HG02884 (cell line): ENCODE measurements at regions not wholly inside any gene's neighbourhood (a gene's known extent, or its start where the extent isn't known, plus 50 kb on each side); places are given as distances from the start of the nearest gene placed in this dataset.
"Not testable (repeated sequence)": the region's sequence is repeated elsewhere in the genome, so short reads cannot be mapped to it uniquely, and the experiment has no call there.

Experiments used
- ATAC-seq: cut with Tn5 transposase; IDR thresholded peaks from one replicate; pipeline ENCODE4 v1.9.1; 2021; ENCODE audit warnings: mild to moderate bottlenecking, moderate library complexity; ENCODE audit not compliant: unreplicated experiment

DNA sequence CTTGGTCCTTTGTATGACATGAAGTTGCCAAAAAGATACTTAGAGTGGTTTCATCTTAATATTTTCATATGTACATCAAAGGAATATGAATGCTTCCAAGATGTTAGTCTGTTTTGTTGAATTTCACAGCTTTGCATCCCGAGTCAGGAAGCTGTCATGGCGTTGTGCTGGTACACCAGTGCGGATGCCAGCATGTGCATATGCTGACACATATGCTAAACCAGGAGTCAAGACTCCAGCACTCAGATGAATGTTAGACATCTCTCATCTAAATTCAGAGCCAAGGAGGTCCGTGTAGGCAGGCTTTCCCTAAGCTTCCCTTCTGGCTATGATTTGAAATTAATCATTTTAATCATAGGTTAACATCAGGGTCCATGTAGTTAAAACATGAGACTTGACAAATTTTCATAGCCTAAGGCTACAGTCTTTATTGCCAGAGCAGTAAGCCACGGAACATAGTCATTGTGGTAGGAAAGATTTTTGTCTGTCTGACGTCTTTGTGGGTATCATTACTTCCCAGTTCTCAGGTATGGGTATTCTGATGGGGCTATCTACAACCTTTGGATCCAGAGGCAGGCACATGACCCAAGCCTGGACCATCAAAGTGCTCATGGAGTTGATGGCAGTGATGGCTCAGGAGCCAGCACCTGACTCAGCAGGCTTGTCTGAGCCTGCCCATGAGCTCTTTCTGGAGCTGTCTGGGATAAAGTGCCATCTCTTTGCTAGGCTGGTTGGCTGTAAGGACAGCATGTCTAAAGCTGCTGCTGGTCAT lies 246.1 kb downstream of the KCNRG start:
- ATAC-seq, result no peak

DNA sequence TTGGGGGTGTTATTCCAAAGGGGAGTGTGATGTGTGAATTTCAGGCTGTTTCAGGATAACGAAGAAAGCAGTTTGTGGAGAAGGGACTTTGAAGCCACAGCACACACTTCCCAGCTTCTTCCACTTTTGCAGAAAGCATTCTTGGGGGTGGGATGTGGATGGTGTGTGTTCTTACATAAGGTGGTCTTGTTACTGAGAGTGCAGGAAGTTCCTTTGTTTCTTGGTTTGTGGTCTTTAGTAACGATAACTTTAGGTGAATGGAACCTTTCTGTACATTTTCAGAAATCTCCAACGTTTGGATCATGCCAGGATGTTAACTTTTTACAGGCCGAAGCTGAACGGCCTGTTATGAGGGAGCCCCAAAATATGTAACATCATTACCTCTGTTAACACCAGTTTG lies 251.8 kb downstream of the KCNRG start:
- no peak for ATAC-seq

DNA sequence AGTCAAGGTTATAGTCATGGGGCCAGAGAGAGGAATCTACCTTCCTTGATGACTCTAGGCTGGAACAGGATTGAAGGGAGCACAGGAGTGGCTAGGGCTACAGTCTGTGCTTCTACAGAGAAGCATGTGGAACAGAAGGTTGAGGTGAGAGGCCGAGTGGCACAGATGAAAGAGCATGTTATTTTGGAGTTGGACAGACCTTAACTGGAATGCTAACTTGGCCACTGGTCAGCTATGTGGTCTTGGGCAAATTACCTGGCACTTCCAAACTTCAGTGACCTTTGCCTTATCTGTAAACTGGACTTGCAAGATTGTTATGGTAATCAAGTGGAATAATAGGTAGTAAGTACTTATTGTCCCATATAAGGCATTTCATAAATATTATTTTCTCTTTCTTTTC lies 252.7 kb downstream of the KCNRG start:
- no peak for ATAC-seq

DNA sequence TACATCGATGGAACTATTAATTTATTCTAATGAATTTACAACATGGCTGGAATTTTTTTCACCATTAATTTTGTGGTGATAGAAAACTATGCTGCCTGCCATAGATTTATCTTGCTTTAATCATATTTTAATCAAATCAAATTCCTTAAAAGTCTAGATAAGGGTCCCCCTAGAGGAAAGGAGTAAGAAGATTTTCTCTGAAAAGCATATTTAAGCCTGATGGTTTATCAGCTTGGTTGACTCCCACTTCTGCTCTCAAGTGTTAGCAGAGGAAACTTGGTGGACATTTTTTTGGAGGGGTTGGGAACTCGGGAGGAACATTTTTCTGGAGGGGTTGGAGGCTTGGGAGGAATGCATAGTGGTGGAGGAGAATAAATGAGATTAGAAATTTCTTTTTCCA lies 253.3 kb downstream of the KCNRG start:
- ATAC-seq, result no peak

DNA sequence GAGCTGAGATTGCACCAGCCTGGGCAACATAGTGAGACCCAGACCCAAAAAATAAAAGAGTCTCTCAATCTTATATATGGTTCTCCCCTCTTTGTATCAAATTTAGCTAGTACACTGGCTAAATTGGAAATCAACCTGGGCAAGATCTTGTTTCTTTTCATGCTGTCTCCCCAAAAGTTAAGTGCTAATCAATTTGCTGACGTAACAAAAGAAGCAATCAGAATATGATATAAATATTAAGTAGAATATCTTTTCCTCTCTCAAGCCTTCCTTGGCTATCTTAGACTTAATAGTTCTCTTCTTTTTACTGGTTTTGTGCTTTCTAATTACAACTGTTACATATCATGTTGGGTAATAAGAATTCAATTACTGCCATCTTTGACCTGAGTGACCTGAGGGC lies 258.9 kb downstream of the KCNRG start:
- no peak for ATAC-seq

DNA sequence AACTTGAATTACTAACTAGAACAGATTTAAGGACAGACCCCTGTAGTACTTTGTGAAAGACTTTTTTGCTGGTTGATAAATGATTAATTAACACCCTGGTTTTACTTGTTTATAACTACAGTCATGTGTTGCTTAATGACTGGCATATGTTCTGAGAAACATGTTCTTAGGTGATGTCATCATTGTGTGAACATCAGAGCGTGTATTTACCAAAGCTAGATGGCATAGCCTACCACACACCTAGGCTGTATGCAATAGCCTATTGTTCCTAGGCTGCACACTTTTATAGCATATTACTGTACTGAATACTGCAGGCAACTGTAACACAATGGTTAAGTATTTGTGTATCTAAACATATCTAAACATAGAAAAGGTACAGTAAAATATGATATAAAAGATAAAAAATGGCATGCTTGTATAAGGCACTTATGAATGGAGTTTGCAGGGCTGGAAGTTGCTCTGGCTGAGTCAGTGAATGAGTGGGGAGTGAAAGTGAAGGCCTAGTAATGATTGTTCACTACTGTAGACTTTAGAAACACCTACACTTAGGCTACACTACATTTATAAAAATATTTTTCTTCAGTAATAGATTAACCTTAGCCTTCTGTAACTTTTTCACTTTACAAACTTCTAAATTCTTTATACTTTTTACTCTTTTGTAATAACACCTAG lies 260.3 kb downstream of the KCNRG start:
- no peak for ATAC-seq

DNA sequence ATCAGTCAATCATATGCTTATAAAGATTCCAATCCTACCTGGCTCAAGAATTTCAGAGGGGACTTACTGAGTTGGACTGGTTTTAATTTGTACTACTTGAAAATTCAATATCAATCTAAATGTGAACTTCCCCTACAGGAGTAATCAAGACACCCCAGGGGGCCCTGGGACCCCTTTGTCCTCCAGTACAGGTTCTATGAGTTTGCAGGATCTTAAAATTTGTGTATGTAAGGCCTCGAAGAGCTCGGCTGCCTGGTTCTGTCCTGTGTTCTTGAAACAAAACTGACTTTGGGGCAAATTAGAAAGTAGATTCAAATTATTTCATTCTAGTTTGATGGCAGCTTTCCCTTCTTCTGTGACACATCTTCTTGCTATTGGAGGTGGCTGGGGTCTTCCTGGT lies 261.3 kb downstream of the KCNRG start:
- no peak for ATAC-seq

DNA sequence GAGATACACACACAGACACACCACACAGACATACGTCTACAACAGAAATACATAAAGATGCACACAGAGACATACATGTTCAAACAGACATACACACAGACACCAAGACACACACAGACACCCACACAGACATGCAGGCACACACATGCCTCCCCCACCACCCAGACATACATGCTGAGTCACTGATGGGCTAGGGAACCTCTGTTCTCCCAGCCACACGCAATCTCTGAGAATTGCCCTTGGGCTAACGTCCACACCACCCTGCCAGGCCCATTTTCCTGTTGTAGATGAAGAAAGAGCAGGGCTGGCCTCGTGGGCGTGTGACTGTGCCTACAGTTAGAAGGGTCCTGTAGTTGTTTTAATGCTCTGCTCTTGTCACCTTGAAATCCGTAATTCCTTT lies 261.9 kb downstream of the KCNRG start:
- no peak for ATAC-seq

DNA sequence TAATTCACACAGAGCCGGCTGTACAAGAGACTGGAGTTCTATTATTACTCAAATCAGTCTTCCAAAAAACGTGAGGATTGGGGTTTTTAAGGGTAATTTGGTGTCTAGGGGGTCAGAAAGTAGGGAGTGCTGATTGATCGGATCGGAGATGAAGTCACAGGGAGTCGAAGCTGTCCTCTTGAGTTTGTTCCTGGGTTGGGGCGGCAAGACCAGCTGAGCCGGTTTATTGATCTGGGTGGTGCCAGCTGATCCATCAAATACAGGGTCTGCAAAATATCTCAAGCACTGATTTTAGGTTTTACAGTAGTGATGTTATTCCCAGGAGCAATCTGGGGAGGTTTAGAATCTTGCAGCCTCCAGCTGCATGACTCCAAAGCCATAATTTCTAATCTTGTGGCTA lies 262.7 kb downstream of the KCNRG start:
- ATAC-seq, result no peak

DNA sequence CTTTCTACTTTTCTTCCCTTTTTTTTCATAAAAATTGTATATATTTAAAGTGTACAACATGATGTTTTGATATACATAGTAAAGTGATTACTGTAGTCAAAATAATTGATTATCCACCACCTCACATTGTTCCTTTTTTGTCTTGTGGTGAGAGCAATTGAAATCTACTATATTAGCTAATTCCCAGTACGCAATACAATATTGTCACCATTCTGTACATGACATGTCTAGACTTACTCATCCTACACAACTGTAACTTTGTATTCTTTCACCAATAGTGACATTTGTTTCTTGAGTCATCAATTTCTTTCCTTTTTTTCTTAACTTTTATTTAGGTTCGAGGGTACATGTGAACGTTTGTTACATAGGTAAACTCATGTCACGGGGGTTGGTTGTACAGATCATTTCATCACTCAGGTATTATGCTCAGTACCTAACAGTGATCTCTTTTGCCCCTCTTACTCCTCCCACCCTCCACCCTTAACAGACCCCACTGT lies 265.2 kb downstream of the KCNRG start:
- ATAC-seq, result no peak

DNA sequence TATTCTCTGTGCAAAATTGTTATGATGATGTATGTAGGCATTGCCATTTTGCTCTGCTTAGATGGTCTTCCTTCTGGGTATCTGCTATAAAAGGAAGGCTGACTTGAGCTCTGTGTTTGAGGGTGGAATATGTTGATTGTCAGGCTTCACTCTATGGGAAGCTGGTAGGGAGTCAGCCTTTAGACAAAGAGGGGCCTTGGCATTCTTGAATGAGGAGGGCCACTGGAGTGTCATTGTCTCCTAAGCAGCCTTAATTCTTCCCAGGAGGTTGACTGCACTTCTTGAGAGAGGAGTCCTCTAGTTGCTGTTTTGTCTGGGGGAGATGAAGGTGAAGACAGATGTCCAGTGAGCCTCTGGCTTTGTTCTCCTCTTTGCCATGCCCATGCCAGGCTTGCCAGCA lies 266.8 kb downstream of the KCNRG start:
- ATAC-seq, result no peak

DNA sequence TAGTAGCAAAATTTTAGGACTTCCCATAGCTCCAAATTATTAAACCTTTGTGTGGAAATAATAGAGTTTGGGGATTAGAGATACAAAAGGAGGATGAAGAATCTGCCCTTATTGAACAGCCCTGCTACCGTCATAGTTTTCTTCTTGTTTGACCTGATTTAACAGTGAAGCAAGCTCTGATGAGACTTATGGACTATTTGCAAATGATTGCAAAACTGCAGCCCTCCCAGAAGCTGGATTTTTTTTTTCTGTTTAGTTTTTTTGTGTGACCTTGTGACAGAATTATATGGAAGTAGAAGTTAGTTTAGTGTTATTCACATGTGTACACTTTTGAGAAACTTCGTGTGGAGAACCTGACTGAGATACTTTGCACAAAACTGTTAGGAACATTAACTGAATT lies 267.8 kb downstream of the KCNRG start:
- no peak for ATAC-seq

DNA sequence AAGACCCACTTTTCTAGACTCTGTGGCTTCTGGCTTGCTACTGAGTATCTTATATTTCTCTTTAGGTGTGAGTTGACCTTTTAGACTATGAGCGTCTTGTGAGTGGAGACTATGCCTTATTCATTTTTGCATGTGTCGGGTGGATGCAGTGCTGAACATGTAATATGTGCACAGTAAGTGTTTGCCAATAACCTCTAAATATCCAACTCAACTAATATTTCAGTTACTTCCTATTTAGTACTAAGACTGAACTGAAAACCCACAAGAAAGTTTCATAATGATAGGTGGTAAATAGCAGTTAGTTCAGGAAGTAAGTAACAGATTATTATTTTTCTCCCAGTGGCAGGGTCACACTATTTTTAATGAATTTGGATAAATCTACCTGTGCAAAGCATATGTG lies 269.3 kb downstream of the KCNRG start:
- ATAC-seq, result peak; percentile 86

DNA sequence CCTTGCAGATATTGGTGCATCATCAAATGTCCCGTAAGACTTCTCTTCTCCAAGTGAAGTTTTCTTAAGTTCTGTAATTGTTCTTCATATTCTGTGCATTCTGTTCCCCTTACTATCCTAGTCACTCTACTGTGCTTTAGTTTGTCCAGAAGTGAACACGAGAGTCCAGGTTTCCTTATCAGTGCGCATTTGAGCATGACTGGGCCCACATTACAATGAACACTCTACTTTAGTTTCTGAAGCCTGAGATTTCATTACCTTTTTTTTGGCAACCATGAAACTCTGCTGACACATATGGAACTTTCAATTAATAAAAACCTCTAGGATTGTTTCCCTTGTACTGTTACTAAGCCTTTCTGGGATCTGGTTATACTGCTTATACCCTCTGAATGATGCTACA lies 270.0 kb downstream of the KCNRG start:
- no peak for ATAC-seq

DNA sequence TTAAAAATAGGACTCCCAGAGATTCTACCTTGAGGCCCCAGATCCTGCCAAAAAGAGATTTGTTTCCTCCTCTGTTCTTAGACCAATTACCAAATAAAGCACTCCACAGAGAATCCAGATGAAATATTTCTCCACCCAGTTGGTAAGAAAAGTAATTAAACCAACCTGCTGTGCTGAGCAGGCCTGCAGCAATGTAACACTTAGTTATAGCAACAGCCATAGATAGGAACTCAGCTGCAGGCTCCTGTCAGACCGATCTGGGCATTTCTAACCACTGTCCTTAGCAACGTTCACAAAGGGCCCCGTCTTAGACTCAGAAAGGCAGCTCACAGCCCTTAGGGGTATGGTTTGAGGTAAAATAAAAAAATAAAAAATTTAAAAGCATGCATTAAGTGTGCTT lies 271.1 kb downstream of the KCNRG start:
- no peak for ATAC-seq

DNA sequence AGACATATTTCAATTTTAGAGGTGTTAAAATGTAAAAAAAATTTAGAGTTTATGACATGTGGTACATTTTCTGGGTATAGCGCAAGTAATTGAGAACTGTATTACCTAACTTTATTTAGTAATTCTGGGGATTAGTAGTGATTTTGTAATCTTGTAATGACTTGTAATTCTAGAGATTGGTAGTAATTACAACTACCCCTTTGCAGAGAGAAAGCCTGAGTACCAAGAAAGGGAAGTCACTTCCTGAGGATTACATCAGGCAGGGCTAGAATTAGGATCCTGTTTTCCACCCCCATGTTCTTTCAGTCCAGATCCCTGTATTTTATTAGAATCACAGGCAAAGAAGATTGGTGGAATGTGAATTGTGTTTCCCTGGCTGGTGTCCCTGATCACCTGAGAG lies 274.9 kb downstream of the KCNRG start:
- ATAC-seq, result no peak

DNA sequence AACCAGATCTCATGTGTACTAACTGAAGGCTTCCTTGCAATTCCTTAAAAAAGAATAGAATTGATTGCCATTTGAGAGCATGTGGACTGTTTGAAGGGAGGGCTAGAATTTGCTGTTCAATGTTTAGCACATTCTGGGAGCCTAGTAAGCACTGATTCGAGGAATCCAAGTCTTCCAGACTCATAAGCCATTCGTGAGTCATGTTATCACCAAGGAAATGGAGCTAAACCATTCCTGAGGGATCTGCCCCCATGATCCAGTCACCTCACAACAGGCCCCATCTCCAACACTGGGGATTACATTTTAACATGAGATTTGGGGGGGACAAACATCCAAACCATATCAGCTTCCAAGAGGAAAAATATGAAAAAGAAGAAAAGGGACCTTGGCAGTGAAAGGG lies 276.4 kb downstream of the KCNRG start:
- no peak for ATAC-seq

DNA sequence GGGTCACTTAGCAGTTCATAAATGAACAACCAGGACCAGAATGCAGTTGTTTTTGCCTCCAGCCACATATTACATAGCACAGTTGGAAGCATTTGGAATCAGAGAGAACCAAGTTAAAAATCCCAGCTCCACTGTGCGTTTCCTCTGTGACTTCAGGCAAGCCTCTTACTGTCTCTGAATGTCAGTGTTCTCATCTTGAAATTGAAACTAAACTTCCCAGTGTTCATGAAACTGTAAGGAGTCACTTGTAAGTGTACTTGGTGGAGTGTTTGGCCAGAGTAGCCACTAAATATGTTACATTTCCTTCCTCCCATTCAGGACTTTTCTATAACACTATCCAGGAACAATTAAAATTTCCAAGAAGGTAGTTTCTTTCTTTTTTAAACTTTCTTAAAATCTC lies 276.8 kb downstream of the KCNRG start:
- ATAC-seq, result no peak

DNA sequence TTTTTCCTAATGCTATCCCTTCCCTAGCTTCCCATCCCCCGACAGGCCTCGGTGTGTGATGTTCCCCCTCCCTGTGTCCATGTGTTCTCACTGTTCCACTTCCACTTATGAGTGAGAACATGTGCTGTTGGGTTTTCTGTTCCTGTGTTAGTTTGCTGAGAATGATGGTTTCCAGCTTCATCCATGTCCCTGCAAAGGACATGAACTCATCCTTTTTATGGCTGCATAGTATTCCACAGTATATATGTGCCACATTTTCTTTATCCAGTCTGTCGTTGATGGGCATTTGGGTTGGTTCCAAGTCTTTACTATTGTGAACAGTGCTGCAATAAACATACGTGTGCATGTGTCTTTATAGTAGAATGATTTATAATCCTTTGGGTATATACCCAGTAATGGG lies 279.2 kb downstream of the KCNRG start:
- ATAC-seq, result not testable (repeated sequence)

DNA sequence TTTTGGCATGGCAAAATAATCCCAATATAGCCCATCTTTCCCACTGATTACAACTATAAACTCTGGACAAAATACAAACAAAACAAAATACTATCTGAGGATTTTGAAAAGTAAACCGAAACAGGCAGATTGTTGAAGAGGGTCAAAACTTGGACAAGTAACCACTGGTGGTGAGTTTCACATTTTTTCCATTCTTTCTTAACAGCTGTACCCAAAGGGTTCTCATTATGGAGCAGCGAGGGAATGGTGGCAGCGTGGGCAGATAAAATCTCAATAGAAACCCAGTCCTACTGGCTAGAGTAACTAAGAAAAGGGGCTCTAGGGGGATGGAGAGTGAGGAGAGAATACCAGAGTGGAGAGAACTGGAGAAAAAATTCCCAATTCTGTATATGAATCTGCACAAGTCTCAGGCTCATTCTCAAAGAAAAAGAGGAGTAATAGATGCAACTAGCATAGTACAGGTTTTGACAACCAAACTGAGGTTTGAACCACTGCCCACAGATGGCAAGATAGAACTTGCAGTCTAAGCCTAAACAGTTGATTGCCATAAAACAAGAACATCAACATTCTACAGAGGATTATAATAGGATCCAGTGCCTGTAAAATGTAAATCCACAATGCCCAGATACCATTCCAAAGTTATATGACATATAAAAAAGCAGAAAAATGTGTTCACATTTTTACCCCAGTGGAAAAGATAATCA lies 284.5 kb downstream of the KCNRG start:
- no peak for ATAC-seq

DNA sequence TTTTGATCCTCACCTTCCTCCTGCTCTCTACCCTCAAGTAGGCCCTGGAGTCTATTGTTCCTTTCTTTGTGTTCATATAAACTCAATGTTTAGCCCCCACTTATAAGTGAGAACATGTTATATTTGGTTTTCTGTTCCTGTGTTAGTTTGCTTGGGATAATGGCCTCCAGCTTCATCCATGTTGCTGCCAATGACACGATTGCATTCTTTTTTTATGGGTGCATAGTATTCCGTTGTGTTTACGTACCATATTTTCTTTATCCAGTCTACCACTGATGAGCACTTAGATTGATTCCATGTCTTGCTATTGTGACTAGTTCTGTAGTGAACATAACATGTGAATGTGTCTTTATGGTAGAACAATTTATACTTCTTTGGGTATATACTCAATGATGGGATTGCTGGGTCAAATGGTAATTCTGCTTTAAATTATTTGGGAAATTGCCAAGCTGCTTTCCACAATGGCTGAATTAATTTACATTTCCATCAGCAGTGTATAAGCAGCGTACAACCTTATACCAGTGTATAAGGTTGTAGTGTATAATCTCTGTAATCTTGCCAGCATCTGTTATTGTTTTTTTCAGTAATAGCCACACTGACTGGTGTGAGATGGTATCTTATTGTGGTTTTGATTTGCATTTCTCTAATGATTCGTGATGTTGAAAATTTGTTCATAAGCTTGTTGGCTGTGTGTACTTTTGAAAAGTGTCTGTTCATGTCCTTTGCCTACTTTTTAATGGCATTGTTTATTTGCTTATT lies 288.9 kb downstream of the KCNRG start:
- no peak for ATAC-seq
